ENCODE measurements at regions not wholly inside any gene's neighbourhood (a gene's known extent, or its start where the extent isn't known, plus 50 kb on each side); places are given as distances from the start of the nearest gene placed in this dataset.
"Not testable (repeated sequence)": the region's sequence is repeated elsewhere in the genome, so short reads cannot be mapped to it uniquely, and the experiment has no call there.

DNA sequence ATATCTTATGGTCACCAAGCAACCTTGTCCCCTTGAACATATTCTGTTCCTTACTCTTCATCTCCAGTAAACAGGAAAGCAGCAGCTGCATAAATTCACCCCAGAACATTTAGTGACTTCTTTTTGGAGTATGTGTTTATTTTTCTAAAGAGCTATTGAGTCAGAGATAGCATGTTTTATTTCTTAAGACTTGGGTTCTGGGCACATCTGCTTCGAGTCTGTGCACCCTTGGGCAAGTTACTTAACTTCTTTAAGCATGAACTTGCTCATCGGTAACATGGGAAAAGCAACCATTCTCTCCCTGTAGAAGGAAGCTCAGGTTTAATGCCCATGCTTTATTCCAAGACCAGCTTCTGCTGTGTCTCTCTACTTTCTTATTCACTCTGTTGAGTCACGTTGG is 309.3 kb upstream of the MEX3C start:
- CTCF ChIA-PET = no interaction called here
- intact Hi-C loops (cut with micrococcal nuclease) = no loop called here
- Mint-ChIP-seq H3K36me3 (no peaks in the 10 kb centered on the region), H3K27me3 (peaks cover 0 to 6% (median 0%) of the 10 kb centered on the region in 5 donors), H3K27ac (no peak overlapping the region), H3K4me1 (no peaks in the 10 kb centered on the region), H3K4me3 (no peak overlapping the region), H3K9me3 (peaks cover 0 to 26% (median 7%) of the 10 kb centered on the region in 11 donors)
- Histone ChIP-seq H3K9me3 (ENCODE audit: control insufficient read depth in 2 of 3, low read length in 3 of 3) (no peaks in the 10 kb centered on the region), H3K27ac (ENCODE audit: low read depth, low read length) (no peak overlapping the region), H3K27me3 (ENCODE audit: control insufficient read depth in 2 of 2, insufficient read depth in 2 of 2, low read length in 2 of 2) (no peaks in the 10 kb centered on the region), H3K4me1 (ENCODE audit: control insufficient read depth in 2 of 2, insufficient read depth in 2 of 2, low read length in 2 of 2) (no peaks in the 10 kb centered on the region), H3K4me3 (ENCODE audit: low read length) (no peak overlapping the region), H3K36me3 (ENCODE audit: control insufficient read depth in 2 of 3, insufficient read depth in 3 of 3, low read length in 3 of 3) (no peaks in the 10 kb centered on the region)
- no peak for DNase-seq
- no peak for ATAC-seq
- POLR2A ChIA-PET = no interaction called here

DNA sequence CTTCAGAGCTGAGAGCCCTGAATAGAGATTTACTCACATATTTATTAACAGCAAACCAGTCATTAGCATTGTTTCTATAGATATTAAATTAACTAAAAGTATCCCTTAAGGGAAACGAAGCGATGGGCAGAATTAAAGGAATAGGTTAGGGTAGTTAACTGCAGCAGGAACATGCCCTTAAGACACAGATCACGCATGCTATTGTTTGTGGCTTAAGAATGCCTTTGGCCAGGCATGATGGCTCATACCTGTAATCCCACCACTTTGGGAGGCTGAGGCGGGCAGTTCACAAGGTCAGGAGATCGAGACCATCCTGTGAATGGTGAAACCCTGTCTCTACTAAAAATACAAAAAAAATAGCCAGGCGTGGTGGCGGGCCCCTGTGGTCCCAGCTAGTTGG is 310.9 kb upstream of the MEX3C start:
- CTCF ChIA-PET = not testable (repeated sequence)

GRCh38 chr18:51510020-51510419 is 312.5 kb upstream of the MEX3C start:
- no peak overlapping the region for H3K4me3 ChIP-seq (ENCODE audit: low read length)
- no peak overlapping the region for H3K27ac ChIP-seq (ENCODE audit: low read depth, low read length)
- ATAC-seq = no peak
- no peaks in the 10 kb centered on the region for H3K9me3 ChIP-seq (ENCODE audit: control insufficient read depth in 2 of 3, low read length in 3 of 3)
- Mint-ChIP-seq H3K36me3 (no peaks in the 10 kb centered on the region), H3K27ac (no peak overlapping the region), H3K4me3 (no peak overlapping the region), H3K27me3 (peaks cover 0 to 11% (median 6%) of the 10 kb centered on the region in 5 donors), H3K9me3 (peaks cover 0 to 29% (median 7%) of the 10 kb centered on the region in 11 donors), H3K4me1 (no peaks in the 10 kb centered on the region)
- intact Hi-C loops (cut with micrococcal nuclease) = no loop called here
- ChIA-PET CTCF (no interaction called here), POLR2A (no interaction called here)
- H3K27me3 ChIP-seq (ENCODE audit: control insufficient read depth in 2 of 2, insufficient read depth in 2 of 2, low read length in 2 of 2) = no peaks in the 10 kb centered on the region
- H3K4me1 ChIP-seq (ENCODE audit: control insufficient read depth in 2 of 2, insufficient read depth in 2 of 2, low read length in 2 of 2) = no peaks in the 10 kb centered on the region
- no peak for DNase-seq
- no peaks in the 10 kb centered on the region for H3K36me3 ChIP-seq (ENCODE audit: control insufficient read depth in 2 of 3, insufficient read depth in 3 of 3, low read length in 3 of 3)

More for the DNA sequence above, 310.9 kb upstream of the MEX3C start:
- H3K4me3 ChIP-seq (ENCODE audit: low read length); H3K9me3 ChIP-seq (ENCODE audit: control insufficient read depth in 2 of 3, low read length in 3 of 3); H3K4me3 Mint-ChIP-seq; POLR2A ChIA-PET; H3K4me1 Mint-ChIP-seq; DNase-seq; H3K27me3 Mint-ChIP-seq; ATAC-seq; H3K4me1 ChIP-seq (ENCODE audit: control insufficient read depth in 2 of 2, insufficient read depth in 2 of 2, low read length in 2 of 2); H3K36me3 Mint-ChIP-seq; H3K36me3 ChIP-seq (ENCODE audit: control insufficient read depth in 2 of 3, insufficient read depth in 3 of 3, low read length in 3 of 3); H3K27me3 ChIP-seq (ENCODE audit: control insufficient read depth in 2 of 2, insufficient read depth in 2 of 2, low read length in 2 of 2); intact Hi-C loops (cut with micrococcal nuclease); H3K27ac ChIP-seq (ENCODE audit: low read depth, low read length); H3K27ac Mint-ChIP-seq: not testable (repeated sequence)
- peaks cover 0 to 27% (median 7%) of the 10 kb centered on the region in 11 donors for H3K9me3 Mint-ChIP-seq

DNA sequence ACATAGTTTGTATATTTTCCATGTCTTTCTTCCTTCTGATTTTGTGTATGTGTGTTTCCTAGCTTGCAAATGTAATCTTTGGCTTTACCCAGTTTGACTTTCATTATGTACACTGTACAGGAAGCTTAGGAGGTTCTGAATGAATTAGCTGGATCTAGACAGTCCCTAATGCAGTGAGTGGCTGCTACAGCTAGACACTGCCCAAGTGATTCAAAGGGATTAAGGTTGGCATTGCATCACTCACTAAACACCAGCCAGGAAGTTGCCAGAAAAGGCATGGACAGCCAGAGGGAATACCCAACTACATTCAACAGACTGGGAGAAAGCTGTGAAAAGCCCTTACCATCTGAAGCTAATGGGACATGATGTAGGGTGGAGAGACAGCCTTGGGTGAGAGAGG is 316.0 kb upstream of the MEX3C start:
- no peak for ATAC-seq
- H3K9me3 Mint-ChIP-seq = peaks cover 0 to 16% (median 4%) of the 10 kb centered on the region in 11 donors
- H3K36me3 ChIP-seq (ENCODE audit: control insufficient read depth in 2 of 3, insufficient read depth in 3 of 3, low read length in 3 of 3) = no peaks in the 10 kb centered on the region
- no peaks in the 10 kb centered on the region for H3K27me3 ChIP-seq (ENCODE audit: control insufficient read depth in 2 of 2, insufficient read depth in 2 of 2, low read length in 2 of 2)
- H3K36me3 Mint-ChIP-seq = no peaks in the 10 kb centered on the region
- H3K27ac Mint-ChIP-seq = no peak overlapping the region
- no peak overlapping the region for H3K27ac ChIP-seq (ENCODE audit: low read depth, low read length)
- ChIA-PET POLR2A (no interaction called here), CTCF (no interaction called here)
- no peaks in the 10 kb centered on the region for H3K9me3 ChIP-seq (ENCODE audit: control insufficient read depth in 2 of 3, low read length in 3 of 3)
- intact Hi-C loops (cut with micrococcal nuclease) = no loop called here
- H3K4me1 Mint-ChIP-seq = no peaks in the 10 kb centered on the region
- H3K4me3 Mint-ChIP-seq = no peak overlapping the region
- DNase-seq = no peak
- peaks cover 0 to 11% (median 6%) of the 10 kb centered on the region in 5 donors for H3K27me3 Mint-ChIP-seq
- no peak overlapping the region for H3K4me3 ChIP-seq (ENCODE audit: low read length)
- H3K4me1 ChIP-seq (ENCODE audit: control insufficient read depth in 2 of 2, insufficient read depth in 2 of 2, low read length in 2 of 2) = no peaks in the 10 kb centered on the region

- no peak overlapping the region for H3K27ac Mint-ChIP-seq
- H3K9me3 Mint-ChIP-seq = peaks cover 0 to 15% (median 3%) of the 10 kb centered on the region in 11 donors
- H3K36me3 Mint-ChIP-seq = no peaks in the 10 kb centered on the region
- intact Hi-C loops (cut with micrococcal nuclease) = no loop called here
- Histone ChIP-seq H3K36me3 (ENCODE audit: control insufficient read depth in 2 of 3, insufficient read depth in 3 of 3, low read length in 3 of 3) (no peaks in the 10 kb centered on the region), H3K27ac (ENCODE audit: low read depth, low read length) (no peak overlapping the region), H3K4me3 (ENCODE audit: low read length) (no peak overlapping the region), H3K27me3 (ENCODE audit: control insufficient read depth in 2 of 2, insufficient read depth in 2 of 2, low read length in 2 of 2) (no peaks in the 10 kb centered on the region), H3K9me3 (ENCODE audit: control insufficient read depth in 2 of 3, low read length in 3 of 3) (no peaks in the 10 kb centered on the region), H3K4me1 (ENCODE audit: control insufficient read depth in 2 of 2, insufficient read depth in 2 of 2, low read length in 2 of 2) (no peaks in the 10 kb centered on the region)
- DNase-seq = no peak
- H3K4me1 Mint-ChIP-seq = no peaks in the 10 kb centered on the region
- H3K27me3 Mint-ChIP-seq = peaks cover 0 to 11% (median 6%) of the 10 kb centered on the region in 5 donors
- ChIA-PET POLR2A (interaction anchor here (0.6 kb wide), 1 partner anchor 19 kb away, joined by 4 read pairs; no protein-coding TSS in a partner anchor), CTCF (no interaction called here)
- ATAC-seq = no peak
- no peak overlapping the region for H3K4me3 Mint-ChIP-seq
Observed at GRCh38 chr18:51514128-51514527, 316.6 kb upstream of the MEX3C start.

GRCh38 chr18:51516478-51517038 is 319.1 kb upstream of the MEX3C start:
- Histone ChIP-seq H3K27me3 (ENCODE audit: control insufficient read depth in 2 of 2, insufficient read depth in 2 of 2, low read length in 2 of 2) (no peaks in the 10 kb centered on the region), H3K4me1 (ENCODE audit: control insufficient read depth in 2 of 2, insufficient read depth in 2 of 2, low read length in 2 of 2) (no peaks in the 10 kb centered on the region), H3K9me3 (ENCODE audit: control insufficient read depth in 2 of 3, low read length in 3 of 3) (no peaks in the 10 kb centered on the region), H3K27ac (ENCODE audit: low read depth, low read length) (no peak overlapping the region), H3K36me3 (ENCODE audit: control insufficient read depth in 2 of 3, insufficient read depth in 3 of 3, low read length in 3 of 3) (no peaks in the 10 kb centered on the region), H3K4me3 (ENCODE audit: low read length) (no peak overlapping the region)
- ChIA-PET POLR2A (no interaction called here), CTCF (no interaction called here)
- peaks cover 0 to 5% (median 0%) of the 10 kb centered on the region in 11 donors for H3K9me3 Mint-ChIP-seq
- no peaks in the 10 kb centered on the region for H3K4me1 Mint-ChIP-seq
- no peak overlapping the region for H3K4me3 Mint-ChIP-seq
- H3K36me3 Mint-ChIP-seq = no peaks in the 10 kb centered on the region
- intact Hi-C loops (cut with micrococcal nuclease) = no loop called here
- no peak for DNase-seq
- H3K27me3 Mint-ChIP-seq = peaks cover 0 to 11% (median 8%) of the 10 kb centered on the region in 5 donors
- ATAC-seq = no peak
- H3K27ac Mint-ChIP-seq = no peak overlapping the region

GRCh38 chr18:51519571-51519970 is 322.1 kb upstream of the MEX3C start:
- Histone ChIP-seq H3K9me3 (ENCODE audit: control insufficient read depth in 2 of 3, low read length in 3 of 3) (no peaks in the 10 kb centered on the region), H3K4me3 (ENCODE audit: low read length) (no peak overlapping the region), H3K27me3 (ENCODE audit: control insufficient read depth in 2 of 2, insufficient read depth in 2 of 2, low read length in 2 of 2) (no peaks in the 10 kb centered on the region), H3K27ac (ENCODE audit: low read depth, low read length) (no peak overlapping the region), H3K4me1 (ENCODE audit: control insufficient read depth in 2 of 2, insufficient read depth in 2 of 2, low read length in 2 of 2) (no peaks in the 10 kb centered on the region), H3K36me3 (ENCODE audit: control insufficient read depth in 2 of 3, insufficient read depth in 3 of 3, low read length in 3 of 3) (no peaks in the 10 kb centered on the region)
- no peak overlapping the region for H3K27ac Mint-ChIP-seq
- ATAC-seq (no peak), DNase-seq (no peak)
- CTCF ChIA-PET = no interaction called here
- POLR2A ChIA-PET = no interaction called here
- no peaks in the 10 kb centered on the region for H3K9me3 Mint-ChIP-seq
- no peak overlapping the region for H3K4me3 Mint-ChIP-seq
- H3K27me3 Mint-ChIP-seq = peaks cover 0 to 8% (median 2%) of the 10 kb centered on the region in 5 donors
- no peaks in the 10 kb centered on the region for H3K36me3 Mint-ChIP-seq
- no peaks in the 10 kb centered on the region for H3K4me1 Mint-ChIP-seq
- intact Hi-C loops (cut with micrococcal nuclease) = no loop called here
